ENCODE measurements at regions not wholly inside any gene's neighbourhood (a gene's known extent, or its start where the extent isn't known, plus 50 kb on each side); places are given as distances from the start of the nearest gene placed in this dataset.
A peak's percentile ranks its signal among the peaks of the same experiment; 100 is the strongest.

DNA sequence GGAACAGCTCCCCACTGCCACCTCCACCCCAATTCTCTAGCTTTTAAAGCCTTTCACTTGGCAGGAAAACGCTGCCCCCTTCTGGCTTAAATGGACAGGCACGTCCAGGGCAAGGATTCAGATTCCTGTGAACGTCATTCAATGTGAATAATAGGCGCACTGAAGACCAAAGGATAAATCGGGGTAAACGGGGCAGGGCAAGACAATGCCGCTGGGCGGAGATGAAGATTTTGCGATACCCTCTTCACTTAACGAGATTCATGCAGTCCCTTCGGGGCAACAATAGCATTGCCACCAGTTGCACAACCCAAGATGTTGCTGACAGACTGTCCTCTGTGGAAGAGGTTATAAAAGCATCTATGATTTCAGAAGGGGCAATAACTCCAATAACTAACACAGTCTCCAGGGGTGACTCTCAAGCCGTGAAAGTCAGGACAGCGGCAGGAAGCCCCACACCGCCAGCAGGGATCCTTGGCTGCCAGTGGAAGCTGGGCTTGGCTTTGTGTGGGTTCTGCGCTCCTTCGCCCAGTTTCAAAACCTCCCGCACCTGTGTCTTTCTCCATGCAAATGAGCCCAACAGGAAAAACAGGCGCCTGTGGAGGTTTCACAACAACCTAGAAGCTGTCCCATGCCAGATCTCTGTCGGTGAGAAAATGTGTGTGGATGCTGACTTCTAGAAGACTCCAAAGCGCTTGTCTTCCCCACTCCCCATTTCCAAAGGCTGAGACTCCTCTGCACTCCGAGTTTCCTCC, 291.8 kb downstream of the BMP7 start:
- Histone ChIP-seq H3K14ac (ENCODE audit: insufficient read depth, low read length) (no peak overlapping the region), H3K79me1 (ENCODE audit: insufficient read depth, low read depth, low read length, poor library complexity, severe bottlenecking) (no peaks in the 10 kb centered on the region), H4K8ac (replicated peaks; ENCODE audit: insufficient read length, low read depth, low read length) (no peak overlapping the region), H3K9me3 (ENCODE audit: control insufficient read depth, low read depth, low read length) (no peaks in the 10 kb centered on the region), H2AK5ac (ENCODE audit: insufficient read length, low read length) (no peak overlapping the region), H2BK120ac (ENCODE audit: low read depth, low read length, poor library complexity, severe bottlenecking) (no peak overlapping the region), H3K27me3 (ENCODE audit: insufficient read depth, low read length) (no peaks in the 10 kb centered on the region), H3K79me2 (ENCODE audit: insufficient read depth, low read length) (no peaks in the 10 kb centered on the region), H3K23ac (ENCODE audit: insufficient read length, low read depth, low read length) (no peak overlapping the region), H3K4me1 (ENCODE audit: insufficient read depth, low read length) (peaks cover 10% of the 10 kb centered on the region), H3K9ac (ENCODE audit: extremely low read depth, insufficient read length, low read length) (no peak overlapping the region), H3K4ac (ENCODE audit: low read depth, low read length) (no peak overlapping the region), H3K18ac (ENCODE audit: insufficient read length, low read depth, low read length) (no peak overlapping the region), H3K23me2 (ENCODE audit: insufficient read length, low read depth, low read length, poor library complexity, severe bottlenecking) (no peaks in the 10 kb centered on the region), H3K4me2 (ENCODE audit: insufficient read depth, insufficient read length, low read length) (peak overlapping the region; percentile 25), H2BK20ac (ENCODE audit: low read depth, low read length, poor library complexity, severe bottlenecking) (no peak overlapping the region), H3K56ac (ENCODE audit: insufficient read length, low read depth, low read length) (no peak overlapping the region), H4K91ac (ENCODE audit: insufficient read length, low read depth, low read length) (no peak overlapping the region), H2BK12ac (ENCODE audit: insufficient read length, low read depth, low read length) (no peak overlapping the region), H2AFZ (ENCODE audit: low read length) (no peak overlapping the region), H4K5ac (ENCODE audit: insufficient read length, low read depth, low read length) (no peak overlapping the region), H3K27ac (ENCODE audit: insufficient read length, low read depth, low read length) (no peak overlapping the region), H2BK5ac (ENCODE audit: insufficient read length, low read length) (no peak overlapping the region), H3T11ph (ENCODE audit: low read length) (no peak overlapping the region), H2BK15ac (ENCODE audit: low read depth, low read length) (no peak overlapping the region), H4K20me1 (ENCODE audit: control insufficient read depth, insufficient read depth, insufficient read length) (no peaks in the 10 kb centered on the region)
- Mint-ChIP-seq H3K4me1 (peaks cover 38 to 44% of the 10 kb centered on the region in 2 experiments), H3K36me3 (ENCODE audit: insufficient read depth in 1 of 3, low read depth in 3 of 3) (no peaks in the 10 kb centered on the region; a peak in 1 of 7 replicates), H3K27me3 (ENCODE audit: low read depth) (peaks cover 34% of the 10 kb centered on the region), H3K27ac (no peak overlapping the region), H3K9me3 (no peaks in the 10 kb centered on the region), H3K4me3 (peak overlapping the region; percentile 16 to 19)
- DNase-seq, result peak; percentile 77
- WGBS (ENCODE audit: extremely low coverage, insufficient read length, low lambda C conversion rate), result no CpG with 5 or more reads among the region's 21 CpGs
- TF ChIP-seq, protein P1, sequence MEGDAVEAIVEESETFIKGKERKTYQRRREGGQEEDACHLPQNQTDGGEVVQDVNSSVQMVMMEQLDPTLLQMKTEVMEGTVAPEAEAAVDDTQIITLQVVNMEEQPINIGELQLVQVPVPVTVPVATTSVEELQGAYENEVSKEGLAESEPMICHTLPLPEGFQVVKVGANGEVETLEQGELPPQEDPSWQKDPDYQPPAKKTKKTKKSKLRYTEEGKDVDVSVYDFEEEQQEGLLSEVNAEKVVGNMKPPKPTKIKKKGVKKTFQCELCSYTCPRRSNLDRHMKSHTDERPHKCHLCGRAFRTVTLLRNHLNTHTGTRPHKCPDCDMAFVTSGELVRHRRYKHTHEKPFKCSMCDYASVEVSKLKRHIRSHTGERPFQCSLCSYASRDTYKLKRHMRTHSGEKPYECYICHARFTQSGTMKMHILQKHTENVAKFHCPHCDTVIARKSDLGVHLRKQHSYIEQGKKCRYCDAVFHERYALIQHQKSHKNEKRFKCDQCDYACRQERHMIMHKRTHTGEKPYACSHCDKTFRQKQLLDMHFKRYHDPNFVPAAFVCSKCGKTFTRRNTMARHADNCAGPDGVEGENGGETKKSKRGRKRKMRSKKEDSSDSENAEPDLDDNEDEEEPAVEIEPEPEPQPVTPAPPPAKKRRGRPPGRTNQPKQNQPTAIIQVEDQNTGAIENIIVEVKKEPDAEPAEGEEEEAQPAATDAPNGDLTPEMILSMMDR (conservative IDR thresholded peaks at IDR 0.05), result peak; percentile 90
